Neural cell (in vitro differentiated cells): ENCODE measurements at regions not wholly inside any gene's neighbourhood (a gene's known extent, or its start where the extent isn't known, plus 50 kb on each side); places are given as distances from the start of the nearest gene placed in this dataset.

Experiments
- H2AFZ ChIP-seq: fragments of 200-600, 300-800 bp; sonication (generic), shearing (Covaris generic); 2 replicates; pipeline ENCODE4 v1.6.0; 2014; ENCODE audit warnings: low read depth, mild to moderate bottlenecking, antibody characterized with exemption, low read length, moderate library complexity
- H3F3A ChIP-seq: fragments of 200-600 bp; shearing (Covaris generic); 2 replicates; pipeline ENCODE4 v1.6.1; 2016; ENCODE audit warnings: mild to moderate bottlenecking, moderate library complexity, mixed read lengths, antibody characterized with exemption, low read length; ENCODE audit not compliant: insufficient read depth, poor library complexity, severe bottlenecking
- H3K27ac ChIP-seq: fragments of 200-600, 300-800 bp; sonication (generic), shearing (Covaris generic); 2 replicates; pipeline ENCODE4 v1.5.1; 2014; ENCODE audit warnings: mild to moderate bottlenecking, low read length, moderate library complexity
- H3K27me3 ChIP-seq: fragments of 300-800, 200-600 bp; sonication (generic), shearing (Covaris generic); 2 replicates; pipeline ENCODE4 v1.6.0; 2014; ENCODE audit warnings: mild to moderate bottlenecking, low read depth, low read length, moderate library complexity; ENCODE audit not compliant: insufficient read depth
- H3K36me3 ChIP-seq: fragments of 300-800, 200-600 bp; sonication (generic), shearing (Covaris generic); 2 replicates; pipeline ENCODE4 v1.5.1; 2014; ENCODE audit warnings: mild to moderate bottlenecking, antibody characterized with exemption, low read length, moderate library complexity; ENCODE audit not compliant: insufficient read depth
- H3K4me2 ChIP-seq: fragments of 300-800, 200-600 bp; sonication (generic), shearing (Covaris generic); 2 replicates; pipeline ENCODE4 v1.6.0; 2014; ENCODE audit warnings: mild to moderate bottlenecking, low read length
- H3K4me3 ChIP-seq: fragments of 300-800, 200-600 bp; sonication (generic), shearing (Covaris generic); 2 replicates; pipeline ENCODE4 v1.5.1; 2014; ENCODE audit warnings: mild to moderate bottlenecking, low read length, moderate library complexity
- H3K79me2 ChIP-seq: fragments of 200-600 bp; shearing (Covaris generic); replicated peaks from 2 replicates; pipeline ENCODE4 v1.6.0; 2014; ENCODE audit warnings: mild to moderate bottlenecking, low read length, moderate library complexity; ENCODE audit not compliant: insufficient read depth
- H3K9ac ChIP-seq: fragments of 300-800, 200-600 bp; sonication (generic), shearing (Covaris generic); 2 replicates; pipeline ENCODE4 v1.6.1; 2016; ENCODE audit warnings: mild to moderate bottlenecking, low read length, mixed read lengths
- H3K9me2 ChIP-seq: fragments of 200-600 bp; shearing (Covaris generic); 2 replicates; pipeline ENCODE4 v1.6.1; 2016; ENCODE audit warnings: mild to moderate bottlenecking, low read length, mixed read lengths; ENCODE audit not compliant: insufficient read depth
- H3K9me3 ChIP-seq: fragments of 200-600, 300-800 bp; sonication (generic), shearing (Covaris generic); 2 replicates; pipeline ENCODE4 v1.6.1; 2016; ENCODE audit warnings: mild to moderate bottlenecking, mixed run types, low read length, moderate library complexity, mixed read lengths
- H4K20me1 ChIP-seq: fragments of 200-600 bp; shearing (Covaris generic); 2 replicates; pipeline ENCODE4 v1.6.1; 2016; ENCODE audit warnings: mild to moderate bottlenecking, mixed run types; ENCODE audit not compliant: insufficient read depth
- EP300 ChIP-seq: fragments of 450-650 bp; conservative IDR thresholded peaks from 2 replicates; pipeline ENCODE4 v1.6.1; 2014; ENCODE audit warnings: antibody characterized with exemption, mild to moderate bottlenecking, moderate library complexity; ENCODE audit not compliant: poor library complexity, severe bottlenecking
- EZH2 ChIP-seq: fragments of 200-600, 300-800 bp; shearing (Covaris generic), sonication (generic); IDR thresholded peaks from 2 replicates; pipeline ENCODE4 v1.6.1; 2014; ENCODE audit warnings: antibody characterized with exemption, low read length, borderline replicate concordance, mild to moderate bottlenecking; ENCODE audit not compliant: insufficient read depth, poor library complexity, severe bottlenecking
- MXI1 ChIP-seq: fragments of 450-650 bp; conservative IDR thresholded peaks from 2 replicates; pipeline ENCODE4 v1.6.1; 2014; ENCODE audit warnings: antibody characterized with exemption, mild to moderate bottlenecking; ENCODE audit not compliant: poor library complexity, severe bottlenecking
- POLR2AphosphoS5 ChIP-seq: IDR thresholded peaks from 2 replicates; pipeline ENCODE4 v1.6.1; 2012
- RAD21 ChIP-seq: fragments of 450-650 bp; conservative IDR thresholded peaks from 2 replicates; pipeline ENCODE4 v1.6.1; 2014; ENCODE audit warnings: antibody characterized with exemption, mild to moderate bottlenecking, moderate library complexity
- REST ChIP-seq: IDR thresholded peaks from 2 replicates; pipeline ENCODE4 v1.6.1; 2012; ENCODE audit warnings: borderline replicate concordance
- SMC3 ChIP-seq: fragments of 450-650 bp; conservative IDR thresholded peaks from 2 replicates; pipeline ENCODE4 v1.6.1; 2014; ENCODE audit warnings: antibody characterized with exemption, mild to moderate bottlenecking, moderate library complexity; ENCODE audit not compliant: poor library complexity
- TAF1 ChIP-seq: IDR thresholded peaks from 2 replicates; pipeline ENCODE4 v1.6.1; 2012; ENCODE audit warnings: low read depth
- TF ChIP-seq, protein P1 (sequence below): fragments of 450-650 bp; IDR thresholded peaks from 2 replicates; pipeline ENCODE4 v1.5.1; 2014; ENCODE audit warnings: antibody characterized with exemption, mild to moderate bottlenecking, moderate library complexity; ENCODE audit not compliant: poor library complexity, severe bottlenecking

GRCh38 chr1:182288749-182289604 lies 102.6 kb downstream of the GLUL start:
- H3K27me3 ChIP-seq: no peaks in the 10 kb centered on the region
- no peaks in the 10 kb centered on the region for H3K9me3 ChIP-seq
- no peak overlapping the region for H2AFZ ChIP-seq
- H3K36me3 ChIP-seq: no peaks in the 10 kb centered on the region
- H3K9ac ChIP-seq: no peak overlapping the region
- no peaks in the 10 kb centered on the region for H4K20me1 ChIP-seq
- H3F3A ChIP-seq: no peaks in the 10 kb centered on the region
- H3K9me2 ChIP-seq: no peaks in the 10 kb centered on the region
- H3K4me2 ChIP-seq: no peak overlapping the region
- no peak overlapping the region for H3K4me3 ChIP-seq
- H3K27ac ChIP-seq: no peak overlapping the region
- no peaks in the 10 kb centered on the region for H3K79me2 ChIP-seq
- TF ChIP-seq MXI1 (no peak), EZH2 (no peak), EP300 (no peak), RAD21 (no peak), TAF1 (no peak), REST (no peak)
- TF ChIP-seq, protein P1, sequence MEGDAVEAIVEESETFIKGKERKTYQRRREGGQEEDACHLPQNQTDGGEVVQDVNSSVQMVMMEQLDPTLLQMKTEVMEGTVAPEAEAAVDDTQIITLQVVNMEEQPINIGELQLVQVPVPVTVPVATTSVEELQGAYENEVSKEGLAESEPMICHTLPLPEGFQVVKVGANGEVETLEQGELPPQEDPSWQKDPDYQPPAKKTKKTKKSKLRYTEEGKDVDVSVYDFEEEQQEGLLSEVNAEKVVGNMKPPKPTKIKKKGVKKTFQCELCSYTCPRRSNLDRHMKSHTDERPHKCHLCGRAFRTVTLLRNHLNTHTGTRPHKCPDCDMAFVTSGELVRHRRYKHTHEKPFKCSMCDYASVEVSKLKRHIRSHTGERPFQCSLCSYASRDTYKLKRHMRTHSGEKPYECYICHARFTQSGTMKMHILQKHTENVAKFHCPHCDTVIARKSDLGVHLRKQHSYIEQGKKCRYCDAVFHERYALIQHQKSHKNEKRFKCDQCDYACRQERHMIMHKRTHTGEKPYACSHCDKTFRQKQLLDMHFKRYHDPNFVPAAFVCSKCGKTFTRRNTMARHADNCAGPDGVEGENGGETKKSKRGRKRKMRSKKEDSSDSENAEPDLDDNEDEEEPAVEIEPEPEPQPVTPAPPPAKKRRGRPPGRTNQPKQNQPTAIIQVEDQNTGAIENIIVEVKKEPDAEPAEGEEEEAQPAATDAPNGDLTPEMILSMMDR: no peak

DNA sequence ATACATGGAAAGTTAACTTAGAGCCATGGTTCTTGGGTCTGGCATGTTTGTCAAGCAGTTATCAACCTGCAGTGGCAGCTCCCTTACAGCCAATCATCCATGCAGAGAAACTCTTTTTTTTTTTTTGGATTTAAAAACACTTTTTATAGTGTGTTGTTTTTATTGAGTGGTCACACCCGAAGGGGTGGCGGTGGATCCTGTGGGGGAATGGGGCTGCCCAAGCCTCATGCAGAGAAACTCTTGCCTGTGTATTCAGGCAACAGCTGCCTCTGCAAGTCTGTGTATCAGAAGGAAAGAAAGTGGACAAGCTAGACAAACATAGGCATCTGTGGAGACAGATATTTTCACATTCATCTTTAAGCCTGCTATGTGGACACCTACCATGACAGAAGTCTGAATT lies 104.8 kb downstream of the GLUL start:
- Histone ChIP-seq H3K27me3 (no peaks in the 10 kb centered on the region), H3F3A (no peaks in the 10 kb centered on the region), H2AFZ (no peak overlapping the region), H3K4me2 (no peak overlapping the region), H3K79me2 (no peaks in the 10 kb centered on the region), H3K27ac (no peak overlapping the region), H3K9ac (no peak overlapping the region), H4K20me1 (no peaks in the 10 kb centered on the region), H3K4me3 (no peak overlapping the region), H3K9me3 (no peaks in the 10 kb centered on the region), H3K36me3 (no peaks in the 10 kb centered on the region), H3K9me2 (no peaks in the 10 kb centered on the region)
- TF ChIP-seq POLR2AphosphoS5: no peak
- no peak for TF ChIP-seq EZH2
- TF ChIP-seq SMC3: no peak
- no peak for TF ChIP-seq MXI1
- TF ChIP-seq REST: no peak
- TF ChIP-seq RAD21: no peak
- TF ChIP-seq TAF1: no peak
- TF ChIP-seq EP300: no peak
- TF ChIP-seq, protein P1: no peak
